Calu3 (cell line): ENCODE measurements at regions not wholly inside any gene's neighbourhood (a gene's known extent, or its start where the extent isn't known, plus 50 kb on each side); places are given as distances from the start of the nearest gene placed in this dataset.

Experiments used
- BruUV-seq: library from RNA; stranded (reverse); fragments of 400-500 nt; replicated peaks from 2 replicates; lab custom pipeline; 2021; lab: Mats Ljungman, UMichigan
- CTCF ChIA-PET: fragments of 300-600 bp; sonication (Branson Sonifier 250); formaldehyde crosslinking; loops from one replicate; lab custom pipeline; 2022; ENCODE audit warnings: antibody characterized with exemption; lab: Charles Lee
- DNase-seq: peaks from one replicate; pipeline ENCODE4 v3.0.0; 2022
- H3K27ac Mint-ChIP-seq: one replicate; pipeline ENCODE4 v1.8.0; 2022; ENCODE audit warnings: mixed read lengths; ENCODE audit not compliant: unreplicated experiment
- H3K27me3 Mint-ChIP-seq: one replicate; pipeline ENCODE4 v1.8.0; 2022; ENCODE audit warnings: mixed read lengths; ENCODE audit not compliant: unreplicated experiment
- H3K36me3 Mint-ChIP-seq: one replicate; pipeline ENCODE4 v1.8.0; 2022; ENCODE audit warnings: mild to moderate bottlenecking, moderate library complexity, mixed read lengths; ENCODE audit not compliant: insufficient read depth, unreplicated experiment
- H3K4me1 Mint-ChIP-seq: one replicate; pipeline ENCODE4 v1.8.0; 2022; ENCODE audit warnings: mild to moderate bottlenecking, low read depth, mixed read lengths; ENCODE audit not compliant: unreplicated experiment
- H3K4me3 Mint-ChIP-seq: one replicate; pipeline ENCODE4 v1.8.0; 2022; ENCODE audit warnings: mild to moderate bottlenecking, low read depth, moderate library complexity, mixed read lengths; ENCODE audit not compliant: unreplicated experiment
- H3K9me3 Mint-ChIP-seq: one replicate; pipeline ENCODE4 v1.8.0; 2022; ENCODE audit warnings: low read depth, mixed read lengths; ENCODE audit not compliant: unreplicated experiment
- CTCF ChIP-seq: fragments of 200-600 bp; IDR thresholded peaks from one replicate; pipeline ENCODE4 v1.8.0; 2022; ENCODE audit warnings: antibody characterized with exemption; ENCODE audit not compliant: unreplicated experiment
- intact Hi-C: fragments of 100-400 bp; cut with micrococcal nuclease; formaldehyde crosslinking; loops from one replicate; pipeline ENCODE4 v1.10.0; 2022; ENCODE audit not compliant: unreplicated experiment

- no peak for DNase-seq
- no peak overlapping the region for H3K4me3 Mint-ChIP-seq
- intact Hi-C loops, result no loop called here
- BruUV-seq, result no TSS peak
- H3K4me1 Mint-ChIP-seq, result no peaks in the 10 kb centered on the region
- no peaks in the 10 kb centered on the region for H3K27me3 Mint-ChIP-seq
- no peaks in the 10 kb centered on the region for H3K9me3 Mint-ChIP-seq
- CTCF ChIA-PET, result no interaction called here
- no peak overlapping the region for H3K27ac Mint-ChIP-seq
- no peak for TF ChIP-seq CTCF
- H3K36me3 Mint-ChIP-seq, result no peaks in the 10 kb centered on the region
Observed at GRCh38 chr6:149223120-149223903, 94.2 kb upstream of the TAB2 start.

DNA sequence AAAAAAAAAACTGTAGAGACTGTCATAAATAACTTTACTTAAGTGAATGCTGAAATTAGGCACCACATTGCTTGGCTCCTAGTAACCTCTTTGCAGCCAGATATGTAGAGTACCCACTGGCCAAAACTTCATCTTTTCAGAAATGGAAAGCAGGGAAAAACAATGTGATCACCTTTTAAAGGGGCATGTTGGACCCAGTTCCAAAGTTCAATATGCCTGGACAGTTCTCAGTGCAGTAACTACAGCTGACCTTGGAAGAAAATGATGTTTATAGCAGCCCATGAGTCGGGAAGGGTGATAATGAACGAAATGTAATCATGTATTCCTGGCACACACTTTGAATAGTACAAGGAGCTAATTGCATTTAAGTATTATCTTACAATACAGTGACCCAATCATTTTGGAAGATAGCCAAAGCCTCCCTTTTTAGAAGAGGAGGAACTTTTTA is 93.6 kb upstream of the TAB2 start:
- intact Hi-C loops, result no loop called here
- Mint-ChIP-seq H3K4me1 (no peaks in the 10 kb centered on the region), H3K9me3 (no peaks in the 10 kb centered on the region), H3K36me3 (no peaks in the 10 kb centered on the region), H3K4me3 (no peak overlapping the region), H3K27me3 (no peaks in the 10 kb centered on the region), H3K27ac (no peak overlapping the region)
- CTCF ChIA-PET, result no interaction called here
- no peak for TF ChIP-seq CTCF
- no TSS peak for BruUV-seq
- DNase-seq, result no peak

GRCh38 chr6:149224399-149224798 is 93.1 kb upstream of the TAB2 start:
- intact Hi-C loops, result no loop called here
- no peaks in the 10 kb centered on the region for H3K9me3 Mint-ChIP-seq
- CTCF ChIA-PET, result no interaction called here
- no peaks in the 10 kb centered on the region for H3K36me3 Mint-ChIP-seq
- no peak overlapping the region for H3K4me3 Mint-ChIP-seq
- BruUV-seq, result no TSS peak
- H3K4me1 Mint-ChIP-seq, result no peaks in the 10 kb centered on the region
- H3K27me3 Mint-ChIP-seq, result no peaks in the 10 kb centered on the region
- H3K27ac Mint-ChIP-seq, result no peak overlapping the region
- DNase-seq, result no peak
- no peak for TF ChIP-seq CTCF

GRCh38 chr6:149225370-149225769 is 92.1 kb upstream of the TAB2 start:
- BruUV-seq, result no TSS peak
- H3K4me1 Mint-ChIP-seq, result no peaks in the 10 kb centered on the region
- no peak for TF ChIP-seq CTCF
- no peak for DNase-seq
- CTCF ChIA-PET, result no interaction called here
- intact Hi-C loops, result no loop called here
- no peaks in the 10 kb centered on the region for H3K27me3 Mint-ChIP-seq
- no peaks in the 10 kb centered on the region for H3K36me3 Mint-ChIP-seq
- H3K9me3 Mint-ChIP-seq, result no peaks in the 10 kb centered on the region
- no peak overlapping the region for H3K4me3 Mint-ChIP-seq
- no peak overlapping the region for H3K27ac Mint-ChIP-seq
